Loucy (cell line): ENCODE measurements at regions not wholly inside any gene's neighbourhood (a gene's known extent, or its start where the extent isn't known, plus 50 kb on each side); places are given as distances from the start of the nearest gene placed in this dataset.

Experiments used
- EZH2phosphoT487 ChIP-seq: fragments of 200-600 bp; IDR thresholded peaks from 2 replicates; pipeline ENCODE4 v1.6.1; 2018; ENCODE audit warnings: antibody characterized with exemption, mild to moderate bottlenecking, moderate library complexity, borderline replicate concordance
- TF ChIP-seq, protein P1 (sequence below): fragments of 200-600 bp; sonication (generic); conservative IDR thresholded peaks from 2 replicates; pipeline ENCODE4 v1.5.1; 2014; ENCODE audit warnings: mild to moderate bottlenecking, antibody characterized with exemption, low read length

DNA sequence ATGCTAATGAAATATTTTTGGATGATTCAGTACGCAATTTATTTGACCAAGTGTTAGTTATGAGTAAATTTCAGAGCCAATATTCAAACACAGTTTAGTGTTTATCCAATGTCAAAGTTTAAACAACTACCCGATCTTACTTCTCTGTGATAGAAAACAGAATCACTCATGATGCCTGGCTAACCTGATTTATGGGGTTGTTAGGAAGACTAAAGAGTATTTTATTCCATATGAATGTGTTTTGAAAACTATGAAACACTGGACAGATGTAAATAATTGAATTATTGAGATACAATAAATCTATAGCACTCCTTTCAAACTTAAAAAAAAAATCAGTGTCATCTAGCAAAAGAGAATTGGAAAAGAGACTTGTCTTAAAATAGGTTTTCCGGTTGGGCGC lies 1181.8 kb downstream of the EFNB2 start:
- TF ChIP-seq, protein P1, sequence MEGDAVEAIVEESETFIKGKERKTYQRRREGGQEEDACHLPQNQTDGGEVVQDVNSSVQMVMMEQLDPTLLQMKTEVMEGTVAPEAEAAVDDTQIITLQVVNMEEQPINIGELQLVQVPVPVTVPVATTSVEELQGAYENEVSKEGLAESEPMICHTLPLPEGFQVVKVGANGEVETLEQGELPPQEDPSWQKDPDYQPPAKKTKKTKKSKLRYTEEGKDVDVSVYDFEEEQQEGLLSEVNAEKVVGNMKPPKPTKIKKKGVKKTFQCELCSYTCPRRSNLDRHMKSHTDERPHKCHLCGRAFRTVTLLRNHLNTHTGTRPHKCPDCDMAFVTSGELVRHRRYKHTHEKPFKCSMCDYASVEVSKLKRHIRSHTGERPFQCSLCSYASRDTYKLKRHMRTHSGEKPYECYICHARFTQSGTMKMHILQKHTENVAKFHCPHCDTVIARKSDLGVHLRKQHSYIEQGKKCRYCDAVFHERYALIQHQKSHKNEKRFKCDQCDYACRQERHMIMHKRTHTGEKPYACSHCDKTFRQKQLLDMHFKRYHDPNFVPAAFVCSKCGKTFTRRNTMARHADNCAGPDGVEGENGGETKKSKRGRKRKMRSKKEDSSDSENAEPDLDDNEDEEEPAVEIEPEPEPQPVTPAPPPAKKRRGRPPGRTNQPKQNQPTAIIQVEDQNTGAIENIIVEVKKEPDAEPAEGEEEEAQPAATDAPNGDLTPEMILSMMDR = no peak
- TF ChIP-seq EZH2phosphoT487 = no peak
